ENCODE measurements at regions not wholly inside any gene's neighbourhood (a gene's known extent, or its start where the extent isn't known, plus 50 kb on each side); places are given as distances from the start of the nearest gene placed in this dataset.
A peak's percentile ranks its signal among the peaks of the same experiment; 100 is the strongest.

GRCh38 chr10:42962902-42963231 lies 114.0 kb upstream of the RET start:
- ATAC-seq (no peak), DNase-seq (no peak)
- intact Hi-C loops (cut with DNase I): no loop called here
- H3K4me1 ChIP-seq (ENCODE audit: control insufficient read depth, insufficient read depth, low read length): no peaks in the 10 kb centered on the region
- no peak overlapping the region for H3K4me3 ChIP-seq (ENCODE audit: low read length)
- no peak overlapping the region for H3K27ac ChIP-seq (ENCODE audit: low read length)
- WGBS: 91% methylated on average over 5 of the region's 5 CpGs
- H3K9me3 ChIP-seq (ENCODE audit: control insufficient read depth, low read length): no peaks in the 10 kb centered on the region
- H3K27me3 ChIP-seq (ENCODE audit: control insufficient read depth, insufficient read depth): no peaks in the 10 kb centered on the region

- intact Hi-C loops (cut with DNase I): no loop called here
- 34% methylated on average over 7 of the region's 7 CpGs for WGBS
- DNase-seq: peak in 1 of 3 donors; percentile 50
Measured at GRCh38 chr10:42963312-42963711, 113.6 kb upstream of the RET start.

DNA sequence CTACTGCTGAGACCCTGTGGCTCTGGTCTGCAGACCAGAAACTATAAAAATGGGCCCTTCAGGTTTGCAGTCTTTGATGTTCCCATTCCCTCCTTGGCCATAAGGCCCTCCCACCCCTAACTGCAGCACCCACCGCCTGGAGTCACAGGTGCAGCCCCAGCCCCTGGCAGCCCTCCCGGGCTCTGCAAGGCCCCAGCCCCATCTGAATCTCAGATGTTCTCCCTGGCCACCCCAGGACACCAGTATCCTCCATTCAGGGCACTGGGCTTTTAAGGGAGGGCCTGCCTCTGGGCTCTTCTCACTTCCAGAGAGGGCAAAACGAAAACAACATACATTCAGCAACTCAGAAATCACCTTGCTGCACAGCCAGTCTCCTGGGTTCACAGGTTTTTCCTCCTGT lies 107.7 kb upstream of the RET start:
- 77% methylated on average over 3 of the region's 3 CpGs for WGBS
- no peak overlapping the region for H3K4me3 ChIP-seq (ENCODE audit: low read length)
- ATAC-seq (no peak), DNase-seq (peak in 1 of 3 donors; percentile 22)
- no peaks in the 10 kb centered on the region for H3K9me3 ChIP-seq (ENCODE audit: control insufficient read depth, low read length)
- no peak overlapping the region for H3K27ac ChIP-seq (ENCODE audit: low read length)
- intact Hi-C loops (cut with DNase I): no loop called here
- H3K27me3 ChIP-seq (ENCODE audit: control insufficient read depth, insufficient read depth): no peaks in the 10 kb centered on the region
- no peaks in the 10 kb centered on the region for H3K4me1 ChIP-seq (ENCODE audit: control insufficient read depth, insufficient read depth, low read length)

More at GRCh38 chr10:42963312-42963711, 113.6 kb upstream of the RET start:
- H3K27me3 ChIP-seq (ENCODE audit: control insufficient read depth, insufficient read depth): no peaks in the 10 kb centered on the region
- H3K9me3 ChIP-seq (ENCODE audit: control insufficient read depth, low read length): no peaks in the 10 kb centered on the region
- ATAC-seq: no peak
- no peak overlapping the region for H3K4me3 ChIP-seq (ENCODE audit: low read length)
- H3K4me1 ChIP-seq (ENCODE audit: control insufficient read depth, insufficient read depth, low read length): no peaks in the 10 kb centered on the region
- H3K27ac ChIP-seq (ENCODE audit: low read length): no peak overlapping the region

- intact Hi-C loops (cut with DNase I): no loop called here
- ATAC-seq: no peak
- Histone ChIP-seq H3K27ac (ENCODE audit: low read length) (no peak overlapping the region), H3K4me1 (ENCODE audit: control insufficient read depth, insufficient read depth, low read length) (no peaks in the 10 kb centered on the region), H3K4me3 (ENCODE audit: low read length) (no peak overlapping the region), H3K27me3 (ENCODE audit: control insufficient read depth, insufficient read depth) (no peaks in the 10 kb centered on the region), H3K9me3 (ENCODE audit: control insufficient read depth, low read length) (no peaks in the 10 kb centered on the region)
- DNase-seq: no peak
- WGBS: 77% methylated on average over 6 of the region's 6 CpGs
Measured at GRCh38 chr10:42969909-42970308, 107.0 kb upstream of the RET start.

- no peak for DNase-seq
Measured at GRCh38 chr10:42970451-42971250, 106.2 kb upstream of the RET start.

GRCh38 chr10:42971251-42971599 lies 105.6 kb upstream of the RET start:
- 66% methylated on average over 4 of the region's 4 CpGs for WGBS
- H3K4me3 ChIP-seq (ENCODE audit: low read length): no peak overlapping the region
- H3K27ac ChIP-seq (ENCODE audit: low read length): no peak overlapping the region
- H3K4me1 ChIP-seq (ENCODE audit: control insufficient read depth, insufficient read depth, low read length): no peaks in the 10 kb centered on the region
- no peaks in the 10 kb centered on the region for H3K9me3 ChIP-seq (ENCODE audit: control insufficient read depth, low read length)
- no peak for DNase-seq
- ATAC-seq: peak in 1 of 2 donors; percentile 29
- H3K27me3 ChIP-seq (ENCODE audit: control insufficient read depth, insufficient read depth): no peaks in the 10 kb centered on the region
- intact Hi-C loops (cut with DNase I): no loop called here

More at GRCh38 chr10:42970451-42971250, 106.2 kb upstream of the RET start:
- WGBS: 73% methylated on average over 15 of the region's 15 CpGs
- Histone ChIP-seq H3K27ac (ENCODE audit: low read length) (no peak overlapping the region), H3K4me3 (ENCODE audit: low read length) (no peak overlapping the region), H3K27me3 (ENCODE audit: control insufficient read depth, insufficient read depth) (no peaks in the 10 kb centered on the region), H3K4me1 (ENCODE audit: control insufficient read depth, insufficient read depth, low read length) (no peaks in the 10 kb centered on the region), H3K9me3 (ENCODE audit: control insufficient read depth, low read length) (no peaks in the 10 kb centered on the region)
- intact Hi-C loops (cut with DNase I): no loop called here
- ATAC-seq: no peak

DNA sequence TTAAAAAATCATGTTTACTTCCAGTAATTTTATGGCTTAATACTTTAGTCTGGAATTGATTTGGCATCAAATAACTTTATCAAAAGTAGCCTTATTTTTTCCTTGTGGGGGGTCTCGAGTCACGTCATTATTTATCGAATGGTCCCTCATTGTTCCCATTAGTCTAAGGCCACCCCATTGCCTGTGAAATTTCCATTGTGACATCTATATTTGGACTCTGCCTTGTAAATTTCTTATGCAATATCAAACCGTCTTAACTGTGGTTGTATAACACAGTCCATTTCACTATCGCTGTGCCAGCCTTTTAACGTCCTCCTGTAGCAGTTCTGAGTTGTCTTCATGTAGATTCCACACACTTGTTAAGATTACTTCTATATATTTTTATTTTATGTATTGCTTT lies 103.9 kb upstream of the RET start:
- intact Hi-C loops (cut with DNase I): no loop called here
- Histone ChIP-seq H3K27ac (ENCODE audit: low read length) (no peak overlapping the region), H3K9me3 (ENCODE audit: control insufficient read depth, low read length) (no peaks in the 10 kb centered on the region), H3K4me3 (ENCODE audit: low read length) (no peak overlapping the region), H3K27me3 (ENCODE audit: control insufficient read depth, insufficient read depth) (no peaks in the 10 kb centered on the region), H3K4me1 (ENCODE audit: control insufficient read depth, insufficient read depth, low read length) (no peaks in the 10 kb centered on the region)
- WGBS: 68% methylated on average over 6 of the region's 6 CpGs
- ATAC-seq (no peak), DNase-seq (no peak)

DNA sequence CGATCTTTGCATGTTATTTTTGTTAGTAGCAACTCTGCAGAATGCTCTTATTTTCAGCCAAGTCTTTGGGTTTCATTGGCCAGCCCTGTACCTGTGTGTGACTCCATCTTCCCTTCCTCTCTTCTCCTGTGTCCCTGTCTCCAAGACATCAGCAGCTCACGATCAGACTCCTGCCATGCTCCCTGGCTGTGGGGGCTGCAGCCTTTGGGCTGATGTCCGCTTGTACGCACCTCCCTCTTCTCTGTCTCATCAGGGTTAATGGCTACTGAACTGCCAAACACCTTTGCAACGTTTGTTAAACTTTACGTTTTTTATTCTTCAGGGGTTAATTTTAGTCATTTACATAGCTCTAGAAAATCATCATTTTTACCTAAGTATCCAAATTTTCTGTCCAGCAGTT lies 103.5 kb upstream of the RET start:
- no peak for ATAC-seq
- WGBS: 73% methylated on average over 6 of the region's 6 CpGs

DNA sequence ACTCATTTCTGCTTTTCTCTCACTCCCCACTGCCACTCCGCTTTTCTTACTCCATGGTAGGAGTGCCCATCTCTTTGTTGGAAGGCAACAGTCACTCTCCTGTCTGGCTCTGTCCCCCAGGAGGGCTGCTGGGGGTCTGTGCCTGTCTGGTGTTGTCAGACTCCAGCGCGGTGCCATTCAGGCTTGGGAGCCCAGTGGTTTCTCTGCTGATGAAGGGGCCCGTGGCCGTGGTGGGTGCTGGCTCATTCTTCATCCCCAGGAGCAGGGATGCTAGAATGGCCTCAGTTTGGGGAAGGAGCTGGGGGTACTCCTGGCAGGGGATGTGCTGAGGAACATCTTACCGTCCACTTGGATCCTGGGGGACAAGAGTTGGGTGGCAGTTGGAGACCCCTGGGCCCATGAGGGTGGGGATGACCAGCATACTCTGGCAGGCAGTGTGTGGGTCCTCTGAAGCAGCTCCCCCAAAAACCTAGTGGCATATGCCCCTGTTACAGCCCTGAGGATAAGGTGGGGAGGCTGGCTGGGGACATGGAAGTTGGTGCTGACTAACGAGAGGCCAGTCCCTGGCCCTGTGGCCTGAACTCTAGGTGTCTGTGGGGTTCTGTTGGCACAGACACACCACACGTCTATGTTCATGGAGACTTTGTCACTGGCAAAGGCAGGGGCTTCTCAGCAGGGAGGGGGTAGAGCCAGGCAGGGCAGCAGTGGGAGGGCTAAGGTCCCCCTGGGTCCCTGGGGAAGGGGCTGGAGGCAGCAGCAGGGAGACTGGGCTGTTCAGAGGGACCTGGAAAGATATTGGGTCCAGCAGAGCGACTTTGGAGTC lies 102.8 kb upstream of the RET start:
- Histone ChIP-seq H3K27ac (ENCODE audit: low read length) (no peak overlapping the region), H3K4me3 (ENCODE audit: low read length) (no peak overlapping the region), H3K27me3 (ENCODE audit: control insufficient read depth, insufficient read depth) (no peaks in the 10 kb centered on the region), H3K9me3 (ENCODE audit: control insufficient read depth, low read length) (no peaks in the 10 kb centered on the region), H3K4me1 (ENCODE audit: control insufficient read depth, insufficient read depth, low read length) (no peaks in the 10 kb centered on the region)
- intact Hi-C loops (cut with DNase I): no loop called here
- ATAC-seq (no peak), DNase-seq (peak in 1 of 3 donors; percentile 33)
- WGBS: 84% methylated on average over 9 of the region's 9 CpGs

More for the DNA sequence above, 103.5 kb upstream of the RET start:
- intact Hi-C loops (cut with DNase I): no loop called here
- H3K27ac ChIP-seq (ENCODE audit: low read length): no peak overlapping the region
- H3K4me3 ChIP-seq (ENCODE audit: low read length): no peak overlapping the region
- no peaks in the 10 kb centered on the region for H3K4me1 ChIP-seq (ENCODE audit: control insufficient read depth, insufficient read depth, low read length)
- DNase-seq: no peak
- H3K27me3 ChIP-seq (ENCODE audit: control insufficient read depth, insufficient read depth): no peaks in the 10 kb centered on the region
- H3K9me3 ChIP-seq (ENCODE audit: control insufficient read depth, low read length): no peaks in the 10 kb centered on the region

GRCh38 chr10:42974693-42975002 lies 102.2 kb upstream of the RET start:
- no peak for DNase-seq
- no peak for ATAC-seq
- intact Hi-C loops (cut with DNase I): no loop called here
- WGBS: 82% methylated on average over 3 of the region's 3 CpGs
- Histone ChIP-seq H3K4me3 (ENCODE audit: low read length) (no peak overlapping the region), H3K9me3 (ENCODE audit: control insufficient read depth, low read length) (no peaks in the 10 kb centered on the region), H3K4me1 (ENCODE audit: control insufficient read depth, insufficient read depth, low read length) (no peaks in the 10 kb centered on the region), H3K27ac (ENCODE audit: low read length) (no peak overlapping the region), H3K27me3 (ENCODE audit: control insufficient read depth, insufficient read depth) (no peaks in the 10 kb centered on the region)

DNA sequence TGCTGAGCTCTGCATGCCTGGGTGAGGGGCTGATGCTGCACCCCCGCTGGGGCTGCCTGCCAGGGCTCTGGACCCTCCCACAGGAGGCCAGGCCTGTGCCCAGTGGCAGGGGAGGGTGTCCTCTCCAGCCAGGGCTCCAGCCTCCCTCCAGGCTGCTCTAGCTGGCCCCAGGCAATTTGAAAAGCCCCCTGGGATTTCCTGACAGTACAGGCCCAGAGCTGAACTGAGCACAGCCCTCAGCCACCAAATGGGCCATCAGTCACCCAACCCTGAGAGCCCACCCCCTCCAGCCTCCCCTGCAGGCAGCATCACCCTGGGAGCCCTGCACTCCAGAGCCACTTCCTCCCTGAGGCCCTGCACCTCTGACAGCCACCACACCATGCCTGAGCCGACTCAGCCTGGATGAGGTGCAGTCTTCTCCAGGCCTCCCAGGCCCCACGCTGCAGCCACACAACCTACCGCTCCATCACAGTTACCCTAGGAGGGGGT lies 101.8 kb upstream of the RET start:
- 73% methylated on average over 4 of the region's 4 CpGs for WGBS
- Histone ChIP-seq H3K27me3 (ENCODE audit: control insufficient read depth, insufficient read depth) (no peaks in the 10 kb centered on the region), H3K4me1 (ENCODE audit: control insufficient read depth, insufficient read depth, low read length) (no peaks in the 10 kb centered on the region), H3K4me3 (ENCODE audit: low read length) (no peak overlapping the region), H3K27ac (ENCODE audit: low read length) (no peak overlapping the region), H3K9me3 (ENCODE audit: control insufficient read depth, low read length) (no peaks in the 10 kb centered on the region)
- intact Hi-C loops (cut with DNase I): no loop called here
- ATAC-seq (no peak), DNase-seq (peak in 2 of 3 donors; percentile 4 to 30)

All from right cardiac atrium (tissue), 5 donors.